SK-N-SH treated with all-trans-retinoic acid at 6 μM for 48 hours (cell line): ENCODE measurements at regions not wholly inside any gene's neighbourhood (a gene's known extent, or its start where the extent isn't known, plus 50 kb on each side); places are given as distances from the start of the nearest gene placed in this dataset.

ENCODE experiments used
- BACH2 ChIP-seq: fragments of 250-450 bp; sonication (Bioruptor Pico); IDR thresholded peaks from 2 replicates; pipeline ENCODE4 v1.9.0; 2021; ENCODE audit warnings: mild to moderate bottlenecking, borderline replicate concordance
- ISL1 ChIP-seq: fragments of 250-450 bp; sonication (Bioruptor Pico); IDR thresholded peaks from 2 replicates; pipeline ENCODE4 v2.1.2; 2022; ENCODE audit warnings: mild to moderate bottlenecking, moderate library complexity
- SNAI2 ChIP-seq: fragments of 250-450 bp; sonication (Bioruptor Pico); IDR thresholded peaks from 2 replicates; pipeline ENCODE4 v1.5.0; 2020; ENCODE audit warnings: mild to moderate bottlenecking, moderate library complexity
- ZFP30 ChIP-seq: fragments of 450-650 bp; formaldehyde crosslinking; IDR thresholded peaks from 2 replicates; pipeline ENCODE4 v1.5.0; 2022; ENCODE audit warnings: mild to moderate bottlenecking, moderate library complexity
- TF ChIP-seq, protein P1 (sequence below): fragments of 250-450 bp; sonication (Bioruptor Pico); IDR thresholded peaks from 2 replicates; pipeline ENCODE4 v1.8.0; 2021; ENCODE audit warnings: low read depth, mild to moderate bottlenecking, moderate library complexity, borderline replicate concordance
- TF ChIP-seq, protein P2 (sequence below): fragments of 250-450 bp; sonication (Bioruptor Pico); IDR thresholded peaks from 2 replicates; pipeline ENCODE4 v1.5.0; 2020; ENCODE audit warnings: mild to moderate bottlenecking, moderate library complexity
- TF ChIP-seq, protein P3 (sequence below): fragments of 250-450 bp; sonication (Bioruptor Pico); IDR thresholded peaks from 2 replicates; pipeline ENCODE4 v1.5.1; 2021; ENCODE audit warnings: mild to moderate bottlenecking, moderate library complexity

DNA sequence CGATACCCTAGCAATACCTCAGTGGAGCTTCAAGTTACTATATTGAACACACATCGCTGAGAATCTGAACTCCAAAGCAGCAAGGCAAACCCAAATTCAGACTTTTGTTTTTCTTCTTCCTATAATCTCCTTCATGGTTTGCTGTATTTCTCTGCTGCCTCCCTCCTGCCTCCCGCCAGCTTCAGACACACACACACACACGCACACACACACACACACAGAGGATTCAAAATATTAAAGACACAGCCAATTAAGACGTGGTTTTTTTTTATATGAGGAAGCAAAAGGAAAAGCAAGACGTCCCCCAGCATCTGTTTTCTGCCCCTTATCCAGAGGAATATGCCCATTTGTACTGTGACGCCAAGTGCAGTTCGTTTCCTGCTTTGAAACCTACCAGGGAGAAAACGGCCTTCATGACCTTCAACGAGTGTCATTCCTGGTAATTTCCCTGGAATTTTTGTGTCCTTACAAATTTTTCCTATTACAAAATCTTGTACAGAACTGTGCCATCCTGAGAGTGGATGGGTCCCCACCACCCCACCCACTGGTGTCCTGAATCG lies 547.9 kb upstream of the ID2 start:
- TF ChIP-seq SNAI2 (no peak), BACH2 (no peak), ZFP30 (no peak), ISL1 (no peak)
- TF ChIP-seq, protein P1, sequence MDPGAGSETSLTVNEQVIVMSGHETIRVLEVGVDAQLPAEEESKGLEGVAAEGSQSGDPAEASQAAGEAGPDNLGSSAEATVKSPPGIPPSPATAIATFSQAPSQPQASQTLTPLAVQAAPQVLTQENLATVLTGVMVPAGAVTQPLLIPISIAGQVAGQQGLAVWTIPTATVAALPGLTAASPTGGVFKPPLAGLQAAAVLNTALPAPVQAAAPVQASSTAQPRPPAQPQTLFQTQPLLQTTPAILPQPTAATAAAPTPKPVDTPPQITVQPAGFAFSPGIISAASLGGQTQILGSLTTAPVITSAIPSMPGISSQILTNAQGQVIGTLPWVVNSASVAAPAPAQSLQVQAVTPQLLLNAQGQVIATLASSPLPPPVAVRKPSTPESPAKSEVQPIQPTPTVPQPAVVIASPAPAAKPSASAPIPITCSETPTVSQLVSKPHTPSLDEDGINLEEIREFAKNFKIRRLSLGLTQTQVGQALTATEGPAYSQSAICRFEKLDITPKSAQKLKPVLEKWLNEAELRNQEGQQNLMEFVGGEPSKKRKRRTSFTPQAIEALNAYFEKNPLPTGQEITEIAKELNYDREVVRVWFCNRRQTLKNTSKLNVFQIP: no peak
- TF ChIP-seq, protein P2, sequence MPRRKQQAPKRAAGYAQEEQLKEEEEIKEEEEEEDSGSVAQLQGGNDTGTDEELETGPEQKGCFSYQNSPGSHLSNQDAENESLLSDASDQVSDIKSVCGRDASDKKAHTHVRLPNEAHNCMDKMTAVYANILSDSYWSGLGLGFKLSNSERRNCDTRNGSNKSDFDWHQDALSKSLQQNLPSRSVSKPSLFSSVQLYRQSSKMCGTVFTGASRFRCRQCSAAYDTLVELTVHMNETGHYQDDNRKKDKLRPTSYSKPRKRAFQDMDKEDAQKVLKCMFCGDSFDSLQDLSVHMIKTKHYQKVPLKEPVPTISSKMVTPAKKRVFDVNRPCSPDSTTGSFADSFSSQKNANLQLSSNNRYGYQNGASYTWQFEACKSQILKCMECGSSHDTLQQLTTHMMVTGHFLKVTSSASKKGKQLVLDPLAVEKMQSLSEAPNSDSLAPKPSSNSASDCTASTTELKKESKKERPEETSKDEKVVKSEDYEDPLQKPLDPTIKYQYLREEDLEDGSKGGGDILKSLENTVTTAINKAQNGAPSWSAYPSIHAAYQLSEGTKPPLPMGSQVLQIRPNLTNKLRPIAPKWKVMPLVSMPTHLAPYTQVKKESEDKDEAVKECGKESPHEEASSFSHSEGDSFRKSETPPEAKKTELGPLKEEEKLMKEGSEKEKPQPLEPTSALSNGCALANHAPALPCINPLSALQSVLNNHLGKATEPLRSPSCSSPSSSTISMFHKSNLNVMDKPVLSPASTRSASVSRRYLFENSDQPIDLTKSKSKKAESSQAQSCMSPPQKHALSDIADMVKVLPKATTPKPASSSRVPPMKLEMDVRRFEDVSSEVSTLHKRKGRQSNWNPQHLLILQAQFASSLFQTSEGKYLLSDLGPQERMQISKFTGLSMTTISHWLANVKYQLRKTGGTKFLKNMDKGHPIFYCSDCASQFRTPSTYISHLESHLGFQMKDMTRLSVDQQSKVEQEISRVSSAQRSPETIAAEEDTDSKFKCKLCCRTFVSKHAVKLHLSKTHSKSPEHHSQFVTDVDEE: no peak
- TF ChIP-seq, protein P3, sequence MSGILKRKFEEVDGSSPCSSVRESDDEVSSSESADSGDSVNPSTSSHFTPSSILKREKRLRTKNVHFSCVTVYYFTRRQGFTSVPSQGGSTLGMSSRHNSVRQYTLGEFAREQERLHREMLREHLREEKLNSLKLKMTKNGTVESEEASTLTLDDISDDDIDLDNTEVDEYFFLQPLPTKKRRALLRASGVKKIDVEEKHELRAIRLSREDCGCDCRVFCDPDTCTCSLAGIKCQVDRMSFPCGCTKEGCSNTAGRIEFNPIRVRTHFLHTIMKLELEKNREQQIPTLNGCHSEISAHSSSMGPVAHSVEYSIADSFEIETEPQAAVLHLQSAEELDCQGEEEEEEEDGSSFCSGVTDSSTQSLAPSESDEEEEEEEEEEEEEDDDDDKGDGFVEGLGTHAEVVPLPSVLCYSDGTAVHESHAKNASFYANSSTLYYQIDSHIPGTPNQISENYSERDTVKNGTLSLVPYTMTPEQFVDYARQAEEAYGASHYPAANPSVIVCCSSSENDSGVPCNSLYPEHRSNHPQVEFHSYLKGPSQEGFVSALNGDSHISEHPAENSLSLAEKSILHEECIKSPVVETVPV (CRISPR knock-in tag): no peak
